ENCODE measurements at regions not wholly inside any gene's neighbourhood (a gene's known extent, or its start where the extent isn't known, plus 50 kb on each side); places are given as distances from the start of the nearest gene placed in this dataset.

GRCh38 chr10:4004144-4004543 is 219.1 kb upstream of the KLF6 start:
- no peak for DNase-seq

- no peak for DNase-seq
Measured at GRCh38 chr10:4003348-4003973, 218.5 kb upstream of the KLF6 start.

- no peak for DNase-seq
Measured at GRCh38 chr10:4001811-4002210, 216.8 kb upstream of the KLF6 start.

GRCh38 chr10:3999642-4000041 is 214.6 kb upstream of the KLF6 start:
- DNase-seq = no peak

GRCh38 chr10:3996697-3997096 is 211.7 kb upstream of the KLF6 start:
- DNase-seq = no peak

GRCh38 chr10:3995302-3996210 is 210.5 kb upstream of the KLF6 start:
- DNase-seq = no peak

- no peak for DNase-seq
Measured at GRCh38 chr10:3992382-3993178, 207.6 kb upstream of the KLF6 start.

GRCh38 chr10:3990307-3990706 is 205.3 kb upstream of the KLF6 start:
- no peak for DNase-seq

GRCh38 chr10:3987143-3987974 is 202.3 kb upstream of the KLF6 start:
- DNase-seq = no peak

GRCh38 chr10:3986493-3987142 is 201.6 kb upstream of the KLF6 start:
- DNase-seq = peak in 1 of 2 experiments; percentile 8

GRCh38 chr10:3982746-3983442 is 197.9 kb upstream of the KLF6 start:
- DNase-seq = no peak

GRCh38 chr10:3981300-3981699 is 196.3 kb upstream of the KLF6 start:
- no peak for DNase-seq

- DNase-seq = no peak
Measured at GRCh38 chr10:3980660-3981059, 195.7 kb upstream of the KLF6 start.

GRCh38 chr10:3980144-3980543 is 195.1 kb upstream of the KLF6 start:
- DNase-seq = no peak

GRCh38 chr10:3978761-3979160 is 193.8 kb upstream of the KLF6 start:
- DNase-seq = no peak

- DNase-seq = no peak
Measured at GRCh38 chr10:3978174-3978573, 193.2 kb upstream of the KLF6 start.

- no peak for DNase-seq
Measured at GRCh38 chr10:3977761-3978160, 192.8 kb upstream of the KLF6 start.

GRCh38 chr10:3976718-3977117 is 191.7 kb upstream of the KLF6 start:
- no peak for DNase-seq

- no peak for DNase-seq
Measured at GRCh38 chr10:3976171-3976570, 191.2 kb upstream of the KLF6 start.

- DNase-seq = no peak
Measured at GRCh38 chr10:3975016-3975415, 190.0 kb upstream of the KLF6 start.

All from NCI-H446 (cell line).